EL (cell line): ENCODE measurements at regions not wholly inside any gene's neighbourhood (a gene's known extent, or its start where the extent isn't known, plus 50 kb on each side); places are given as distances from the start of the nearest gene placed in this dataset.

Experiments
- DNase-seq: peaks from one replicate; pipeline ENCODE4 v3.0.0-alpha.2; 2016

GRCh38 chrX:139106069-139106468 is 394.6 kb upstream of the FGF13 start:
- no peak for DNase-seq

- DNase-seq, result no peak
Observed at GRCh38 chrX:139094671-139095592, 383.4 kb upstream of the FGF13 start.

- DNase-seq, result no peak
Observed at GRCh38 chrX:139093201-139093600, 381.7 kb upstream of the FGF13 start.

GRCh38 chrX:139091878-139092277 is 380.4 kb upstream of the FGF13 start:
- DNase-seq, result no peak

GRCh38 chrX:139091066-139091465 is 379.5 kb upstream of the FGF13 start:
- DNase-seq, result no peak

- DNase-seq, result no peak
Observed at GRCh38 chrX:139086246-139086645, 374.7 kb upstream of the FGF13 start.

GRCh38 chrX:139085404-139085803 is 373.9 kb upstream of the FGF13 start:
- no peak for DNase-seq

GRCh38 chrX:139083191-139083590 is 371.7 kb upstream of the FGF13 start:
- DNase-seq, result no peak

- DNase-seq, result no peak
Observed at GRCh38 chrX:139081965-139082364, 370.4 kb upstream of the FGF13 start.

- DNase-seq, result no peak
Observed at GRCh38 chrX:139079789-139080188, 368.3 kb upstream of the FGF13 start.

GRCh38 chrX:139078761-139079280 is 367.3 kb upstream of the FGF13 start:
- DNase-seq, result no peak

GRCh38 chrX:139078342-139078741 is 366.8 kb upstream of the FGF13 start:
- DNase-seq, result no peak

- no peak for DNase-seq
Observed at GRCh38 chrX:139077281-139078250, 366.0 kb upstream of the FGF13 start.

- no peak for DNase-seq
Observed at GRCh38 chrX:139063364-139063763, 351.8 kb upstream of the FGF13 start.

- no peak for DNase-seq
Observed at GRCh38 chrX:139058831-139059495, 347.4 kb upstream of the FGF13 start.

GRCh38 chrX:139052461-139052860 is 340.9 kb upstream of the FGF13 start:
- no peak for DNase-seq

- no peak for DNase-seq
Observed at GRCh38 chrX:139049465-139049864, 337.9 kb upstream of the FGF13 start.

GRCh38 chrX:139044680-139045079 is 333.2 kb upstream of the FGF13 start:
- DNase-seq, result no peak

GRCh38 chrX:139039041-139039440 is 327.5 kb upstream of the FGF13 start:
- DNase-seq, result no peak

GRCh38 chrX:139026811-139027210 is 315.3 kb upstream of the FGF13 start:
- no peak for DNase-seq

- no peak for DNase-seq
Observed at GRCh38 chrX:139026406-139026805, 314.9 kb upstream of the FGF13 start.

GRCh38 chrX:139025816-139026215 is 314.3 kb upstream of the FGF13 start:
- DNase-seq, result no peak

- DNase-seq, result no peak
Observed at GRCh38 chrX:139023531-139023930, 312.0 kb upstream of the FGF13 start.
